Brain pericyte (primary cell): ENCODE measurements at regions not wholly inside any gene's neighbourhood (a gene's known extent, or its start where the extent isn't known, plus 50 kb on each side); places are given as distances from the start of the nearest gene placed in this dataset.
"Not testable (repeated sequence)": the region's sequence is repeated elsewhere in the genome, so short reads cannot be mapped to it uniquely, and the experiment has no call there.

Source experiments
- DNase-seq: peaks from one replicate; pipeline ENCODE4 v3.0.0-alpha.2; 2012; ENCODE audit warnings: low read depth, low spot score

DNA sequence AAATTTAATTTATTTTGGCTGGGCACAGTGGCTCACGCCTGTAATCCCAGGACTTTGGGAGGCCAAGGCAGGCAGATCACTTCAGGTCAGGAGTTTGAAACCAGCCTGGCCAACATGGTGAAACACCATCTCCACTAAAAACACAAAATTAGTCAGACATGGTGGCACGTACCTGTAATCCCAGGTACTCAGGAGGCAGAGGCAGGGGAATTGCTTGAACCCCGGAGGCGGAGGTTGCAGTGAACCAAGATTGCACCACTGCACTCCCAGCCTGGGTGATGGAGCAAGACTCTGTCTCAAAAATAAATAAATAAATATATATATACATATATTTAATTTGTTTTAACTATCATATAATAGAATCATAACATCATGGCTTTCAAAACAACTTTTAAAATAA is 482.1 kb upstream of the AUTS2 start:
- DNase-seq = not testable (repeated sequence)

DNA sequence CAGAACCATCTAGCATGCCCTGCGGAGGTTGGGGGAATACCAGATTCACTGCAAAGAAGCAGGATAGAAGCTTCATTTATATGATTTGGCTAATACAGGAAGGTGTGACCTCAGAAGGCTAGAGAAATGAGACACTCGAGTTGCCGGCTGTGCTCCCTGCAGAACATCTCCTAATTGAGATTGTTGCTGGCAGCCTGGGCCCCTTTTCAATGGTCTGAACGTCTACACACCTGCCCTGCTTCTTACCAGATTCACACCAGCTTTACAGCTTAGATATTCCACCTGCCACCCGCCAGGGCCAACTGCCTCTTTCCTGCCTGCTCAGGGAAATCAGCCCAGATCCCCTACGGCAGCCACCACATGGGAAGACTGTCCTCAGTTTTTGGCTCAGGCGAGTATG is 475.3 kb upstream of the AUTS2 start:
- DNase-seq = no peak

DNA sequence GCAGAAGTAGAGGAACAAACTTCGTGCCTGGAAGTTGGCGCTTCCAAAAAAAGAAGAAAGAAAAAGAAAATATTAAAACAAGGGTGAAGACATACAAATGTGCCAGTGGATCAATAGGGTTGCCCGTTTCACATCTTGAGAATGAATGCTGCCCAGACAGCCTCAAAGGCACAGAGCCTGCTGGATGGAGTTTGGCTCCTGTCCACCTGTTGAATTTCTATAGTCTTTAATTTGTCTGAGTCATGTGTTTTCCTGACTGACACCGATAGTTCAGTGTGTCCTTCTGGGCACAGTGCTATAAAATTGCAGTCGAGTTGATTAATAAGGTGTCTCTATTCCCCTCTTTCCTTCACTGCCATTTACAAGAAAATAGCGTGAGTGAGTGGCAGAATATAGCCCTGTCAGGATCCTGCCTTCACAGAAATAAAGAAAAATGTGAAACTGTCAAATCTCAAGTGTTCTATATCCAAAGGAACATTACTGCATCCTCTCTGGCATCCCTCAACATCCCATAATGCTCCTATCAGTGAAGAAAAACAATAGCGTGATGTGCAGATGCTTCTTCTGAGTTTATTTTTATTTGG is 471.3 kb upstream of the AUTS2 start:
- no peak for DNase-seq

DNA sequence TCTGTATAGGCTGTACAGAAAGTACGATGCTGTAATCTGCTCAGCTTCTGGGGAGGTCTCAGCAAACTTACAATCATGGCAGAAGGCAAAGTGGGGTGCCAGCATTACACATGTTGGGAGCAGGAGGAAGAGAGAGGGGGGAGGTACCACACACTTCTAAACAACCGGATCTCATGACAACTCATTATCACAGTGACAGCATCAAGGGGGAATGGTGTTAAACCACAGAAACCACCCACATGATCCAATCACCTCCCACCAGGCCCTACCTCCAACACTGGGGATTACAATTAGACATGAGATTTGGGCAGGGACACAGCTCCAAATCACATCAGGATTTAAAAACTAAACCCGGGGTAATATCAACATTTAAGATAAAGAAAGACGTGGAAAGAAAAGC is 468.8 kb upstream of the AUTS2 start:
- DNase-seq = no peak

DNA sequence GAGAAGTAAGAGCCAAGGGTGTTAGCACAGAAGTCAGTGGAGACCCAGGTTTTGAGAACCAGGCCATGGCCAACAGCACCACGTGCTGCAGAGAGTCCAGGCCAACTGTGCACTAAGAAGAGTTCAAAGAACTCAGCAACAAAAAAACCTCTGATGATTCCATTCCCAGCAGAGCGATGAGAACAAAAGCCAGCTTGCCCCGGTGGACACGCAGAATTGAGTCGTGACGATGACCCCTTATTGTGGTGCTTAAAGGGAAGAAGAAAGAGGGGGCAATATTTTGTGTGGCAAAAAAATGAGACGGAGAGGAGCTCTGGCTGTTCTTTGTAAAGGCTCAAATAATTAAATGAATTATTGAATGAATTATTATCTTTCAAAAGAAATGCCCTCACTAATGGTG is 468.3 kb upstream of the AUTS2 start:
- DNase-seq = no peak

DNA sequence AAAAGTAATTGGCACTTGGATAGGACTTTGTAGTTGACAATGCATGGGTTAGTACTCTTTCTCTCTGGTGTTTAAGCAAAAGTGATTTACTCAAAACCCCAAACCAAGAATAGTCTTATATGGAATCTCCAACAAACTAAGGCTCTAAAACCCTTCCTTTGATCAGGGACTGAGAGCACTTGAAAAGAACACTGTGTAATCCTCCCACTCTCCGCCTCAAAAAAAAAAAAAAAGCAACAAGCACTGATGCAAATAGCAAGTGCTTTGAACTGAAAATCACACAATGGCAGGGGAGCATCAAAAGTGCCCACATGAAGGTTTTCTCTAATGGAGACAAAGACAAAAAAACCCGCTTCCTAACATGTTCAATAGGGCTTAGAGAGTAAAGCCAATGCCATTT is 467.9 kb upstream of the AUTS2 start:
- DNase-seq = no peak

DNA sequence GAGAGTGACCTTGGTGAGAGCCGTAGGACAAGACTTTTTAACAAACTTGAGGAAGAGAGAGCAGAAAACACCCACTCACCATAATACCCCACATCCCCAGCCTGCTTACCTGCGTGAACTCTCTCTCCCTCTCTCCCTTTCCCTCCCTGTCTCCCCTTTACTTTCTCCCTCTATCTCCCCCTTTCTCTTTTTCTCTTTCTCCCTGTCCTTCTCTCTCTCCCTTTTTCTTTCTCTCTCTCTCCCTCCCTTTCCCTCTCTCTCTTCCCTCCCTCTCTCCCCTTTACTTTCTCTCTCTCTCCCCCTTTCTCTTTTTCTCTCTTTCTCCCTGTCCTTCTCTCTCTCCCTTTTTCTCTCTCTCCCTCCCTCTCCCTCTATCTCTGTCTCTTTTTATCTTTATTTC is 464.0 kb upstream of the AUTS2 start:
- DNase-seq = no peak

DNA sequence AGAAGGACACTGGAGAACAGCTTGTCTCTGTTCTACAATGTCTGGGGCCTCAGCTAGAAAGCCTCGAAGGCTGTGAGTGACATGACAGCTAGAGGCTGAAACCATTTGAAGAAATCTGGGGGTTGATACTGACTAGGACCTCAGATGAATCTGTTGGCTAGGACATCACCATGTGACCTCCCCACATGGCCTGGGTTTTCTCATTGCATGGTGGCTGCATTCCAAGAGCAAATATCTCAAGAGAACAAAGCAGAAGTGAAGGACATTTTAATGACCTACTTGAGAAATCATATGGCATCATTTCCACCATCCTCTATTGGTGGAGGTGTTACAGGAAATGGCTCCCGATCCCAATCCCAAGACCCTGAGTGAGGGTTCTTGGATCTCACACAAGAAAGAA is 450.6 kb upstream of the AUTS2 start:
- DNase-seq = no peak

DNA sequence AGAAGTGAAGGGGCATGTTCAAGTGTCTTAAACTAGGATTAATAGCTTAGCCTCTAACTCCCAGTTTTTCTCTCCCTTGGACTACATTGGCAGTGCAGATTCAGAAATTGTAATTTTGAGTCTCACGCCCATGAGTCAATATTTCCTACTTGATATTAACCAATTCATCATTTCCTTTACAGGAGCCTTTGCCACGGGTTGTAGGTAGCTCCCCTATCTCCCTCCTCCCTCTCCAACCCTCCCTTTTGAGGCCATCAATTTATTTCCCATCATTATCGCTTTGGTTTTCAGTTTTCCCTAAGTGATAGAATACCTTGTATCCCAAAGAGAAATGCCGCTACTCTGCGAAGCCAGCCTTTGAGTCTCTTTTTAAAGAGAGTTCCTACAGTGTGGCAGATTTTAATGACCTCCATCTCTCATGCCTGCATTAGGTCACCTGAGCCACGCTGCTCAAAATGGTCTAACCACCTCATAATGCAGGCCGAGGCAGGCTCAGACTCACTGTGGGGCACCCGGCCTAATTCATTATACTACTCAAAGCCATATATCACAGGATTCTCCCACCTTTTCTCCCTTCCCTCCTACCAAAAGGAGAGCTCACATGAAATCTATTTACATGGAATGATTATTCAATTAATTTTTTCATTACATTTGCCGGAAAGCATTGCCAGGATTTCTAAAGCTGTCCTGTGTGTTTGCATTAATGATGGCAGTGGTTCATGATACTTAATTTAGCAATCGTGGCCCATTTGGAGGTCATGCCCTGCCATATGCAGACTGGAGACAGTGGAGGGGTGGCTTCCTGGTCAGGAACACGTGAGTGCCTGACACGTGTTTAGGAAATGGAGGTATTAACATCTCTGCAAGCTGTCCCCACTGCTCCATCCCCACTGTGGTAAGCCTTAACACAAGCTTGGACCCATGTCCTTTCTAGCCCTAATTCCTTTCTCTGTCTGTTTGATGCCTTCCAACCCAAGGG is 448.2 kb upstream of the AUTS2 start:
- no peak for DNase-seq

DNA sequence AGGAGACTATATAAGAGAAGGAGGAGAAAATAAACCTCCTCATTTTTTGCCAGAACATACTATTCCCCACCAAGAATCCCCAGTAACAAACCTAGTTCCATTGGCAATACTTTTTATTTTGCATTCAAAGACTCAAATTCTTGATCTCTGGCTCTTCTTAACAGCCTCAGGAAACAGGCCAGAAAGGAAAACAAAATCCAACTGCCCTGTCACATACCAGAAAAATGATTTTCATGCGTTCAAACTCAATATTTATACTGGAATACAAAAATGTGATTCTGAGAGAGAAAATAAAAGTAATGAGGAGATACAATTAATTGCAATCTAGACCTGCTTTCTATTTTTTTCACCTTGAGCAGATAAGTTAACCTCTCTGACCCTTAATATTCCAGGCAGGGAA is 435.9 kb upstream of the AUTS2 start:
- DNase-seq = no peak

DNA sequence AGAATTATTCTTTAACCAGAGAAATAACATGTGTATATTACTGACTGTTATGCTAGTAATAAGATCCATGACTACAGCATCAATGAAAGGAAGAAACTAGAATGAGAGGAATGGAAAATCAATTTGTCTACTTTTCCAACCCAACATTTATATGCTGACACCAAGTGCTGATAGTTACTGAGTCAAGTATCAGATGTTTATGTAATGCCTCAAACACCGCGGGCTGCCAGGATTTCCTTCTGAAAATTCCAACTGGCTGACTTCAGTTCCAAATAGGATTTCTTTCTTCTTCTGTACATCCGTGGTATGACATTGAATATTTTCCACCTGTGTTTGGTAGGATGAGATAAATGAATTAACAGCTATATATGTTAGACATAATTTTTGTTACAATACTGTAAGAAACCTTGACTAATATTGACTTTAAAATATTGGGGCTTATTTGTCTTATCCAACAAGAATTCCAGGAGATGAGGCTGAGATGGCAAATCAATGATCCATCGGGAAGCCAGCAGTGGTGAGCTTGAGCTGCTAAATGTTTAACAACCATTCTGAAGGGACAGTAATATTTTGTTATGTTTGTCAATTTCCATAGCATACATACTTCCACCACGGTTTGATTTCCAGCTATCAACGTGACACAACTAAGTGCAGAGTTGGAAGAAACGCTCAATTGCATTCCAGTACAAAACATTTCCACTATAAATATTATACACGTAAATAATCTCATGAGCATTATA is 435.2 kb upstream of the AUTS2 start:
- DNase-seq = no peak

DNA sequence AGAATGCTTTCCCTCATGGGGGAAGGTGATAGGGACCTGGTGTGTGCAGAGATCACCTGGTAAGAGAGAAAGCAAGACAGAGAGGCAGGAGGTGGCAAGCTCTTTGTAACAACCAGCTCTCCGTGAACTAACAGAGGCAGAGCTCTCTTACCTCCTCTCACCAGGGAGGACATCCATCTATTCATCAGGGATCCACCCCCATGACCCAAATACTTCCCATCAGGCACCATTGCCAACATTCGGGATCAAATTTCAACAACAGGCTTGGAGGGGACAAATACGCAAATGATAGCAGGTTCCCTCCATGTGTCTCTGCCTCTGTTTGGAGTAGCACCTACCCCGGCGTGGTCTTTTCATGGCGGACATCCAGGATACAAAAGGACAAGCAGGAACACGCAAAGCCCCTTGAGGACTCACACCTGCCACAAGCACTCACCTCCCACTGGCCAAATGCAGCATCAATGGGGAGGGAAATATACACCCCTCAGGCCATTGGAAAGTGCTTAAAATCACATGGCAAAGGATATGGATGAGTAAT is 431.2 kb upstream of the AUTS2 start:
- DNase-seq = no peak

DNA sequence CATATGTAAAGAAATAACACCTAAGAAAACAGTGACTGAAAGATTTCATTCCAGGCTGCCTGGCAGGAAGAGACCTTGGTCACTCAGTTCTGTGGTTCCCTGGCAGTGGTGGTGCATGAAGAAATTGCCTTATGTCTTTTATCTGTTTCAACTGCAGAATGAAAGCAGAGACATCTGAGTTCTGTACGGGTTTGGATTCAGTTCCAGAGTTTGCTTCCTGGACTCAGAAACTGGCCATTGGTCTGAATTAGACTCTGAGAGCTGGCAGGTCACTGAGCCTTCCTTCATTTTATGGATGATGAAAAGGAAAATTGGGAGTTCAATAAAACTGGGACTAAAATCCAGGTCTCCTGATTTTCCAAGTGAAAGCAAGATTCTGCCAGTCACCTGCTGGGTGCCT is 428.9 kb upstream of the AUTS2 start:
- DNase-seq = no peak

DNA sequence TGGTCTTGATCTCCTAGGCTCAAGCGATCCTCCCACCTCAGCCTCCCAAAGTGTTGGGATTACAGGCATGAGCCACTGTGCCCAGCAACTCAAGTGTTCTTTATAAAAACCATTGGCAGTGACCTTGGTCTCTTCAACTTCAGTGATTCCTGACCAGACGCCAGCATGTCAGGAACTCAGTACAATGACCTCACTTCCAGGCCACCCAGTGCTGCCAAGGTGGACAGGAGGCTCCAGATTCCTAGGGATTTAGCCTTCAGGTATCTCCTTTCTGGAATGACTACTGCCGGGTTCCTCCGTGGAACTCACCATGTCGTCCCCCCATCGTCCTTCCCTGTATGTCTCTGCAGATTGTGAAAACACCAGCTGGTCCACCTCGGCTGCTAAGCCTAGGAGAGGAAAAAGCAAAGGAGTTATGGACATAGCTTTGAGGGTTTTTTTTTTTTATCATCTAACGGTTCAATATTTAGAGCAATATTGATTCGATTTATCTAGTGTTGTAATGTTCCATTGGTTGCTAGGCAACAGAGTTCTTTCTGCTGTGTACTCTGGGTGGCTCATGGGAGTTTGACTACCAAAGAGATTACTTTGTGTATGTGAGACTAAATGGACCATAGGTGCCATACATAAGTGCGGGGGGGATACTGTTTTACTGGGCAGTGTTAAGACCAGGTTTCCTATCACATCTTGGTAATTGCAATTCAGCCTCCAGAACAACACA is 425.8 kb upstream of the AUTS2 start:
- DNase-seq = no peak

DNA sequence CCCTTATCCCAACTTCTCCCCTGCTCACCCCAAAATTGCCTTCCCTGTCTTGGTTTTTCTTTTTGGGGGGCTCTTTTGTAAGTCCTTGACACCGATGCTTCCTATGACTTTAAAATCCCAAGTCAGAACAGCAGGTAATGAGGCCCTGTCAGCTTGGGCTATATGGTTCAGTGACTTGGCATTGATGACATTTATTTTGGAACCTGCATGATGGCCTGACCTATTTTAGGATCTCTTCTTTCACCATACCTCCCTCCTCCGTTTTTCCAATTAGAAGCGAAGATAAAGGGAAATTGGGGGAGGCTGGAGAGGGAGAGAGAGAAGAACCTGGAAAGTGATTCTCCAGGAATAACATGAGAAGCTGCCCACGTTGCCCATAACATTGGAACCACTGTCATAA is 424.9 kb upstream of the AUTS2 start:
- DNase-seq = no peak

DNA sequence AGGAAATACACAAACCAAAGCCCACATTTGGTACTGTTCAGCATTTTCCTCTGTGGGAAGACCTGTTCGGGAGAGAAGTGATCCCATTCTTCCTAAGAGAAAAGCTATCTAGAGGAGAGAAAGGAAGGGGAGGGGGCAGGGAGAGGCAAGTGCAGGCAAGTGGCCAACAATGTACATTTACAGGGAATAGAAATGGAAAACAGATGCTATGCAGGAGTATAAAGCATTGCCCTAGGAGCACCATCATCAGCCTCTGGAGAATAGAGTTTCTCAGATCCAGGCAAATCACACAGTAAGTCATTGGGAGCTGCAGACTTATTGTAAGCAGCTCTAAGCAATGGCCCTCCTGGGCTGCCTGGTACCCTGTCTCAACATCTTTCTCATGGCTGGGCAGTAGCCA is 424.4 kb upstream of the AUTS2 start:
- no peak for DNase-seq

DNA sequence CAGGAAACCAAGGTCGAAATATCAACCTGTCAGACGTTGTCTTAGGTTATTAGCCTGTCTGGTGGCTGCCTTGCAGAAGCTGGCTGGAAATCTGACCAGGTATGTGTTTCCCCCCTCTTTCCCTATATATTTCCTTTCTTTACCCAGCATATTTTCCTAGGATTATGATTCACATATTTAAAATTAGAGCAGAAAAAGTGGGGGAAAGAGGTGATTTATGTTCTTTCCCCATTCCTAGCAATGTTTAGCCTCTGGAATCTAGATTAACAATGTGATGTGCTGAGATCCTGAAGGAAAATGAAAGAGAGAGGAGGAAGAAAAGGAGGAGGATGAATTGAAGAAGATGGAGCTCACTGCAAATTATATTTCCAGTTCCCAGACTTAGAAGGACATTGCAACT is 421.4 kb upstream of the AUTS2 start:
- DNase-seq = no peak

DNA sequence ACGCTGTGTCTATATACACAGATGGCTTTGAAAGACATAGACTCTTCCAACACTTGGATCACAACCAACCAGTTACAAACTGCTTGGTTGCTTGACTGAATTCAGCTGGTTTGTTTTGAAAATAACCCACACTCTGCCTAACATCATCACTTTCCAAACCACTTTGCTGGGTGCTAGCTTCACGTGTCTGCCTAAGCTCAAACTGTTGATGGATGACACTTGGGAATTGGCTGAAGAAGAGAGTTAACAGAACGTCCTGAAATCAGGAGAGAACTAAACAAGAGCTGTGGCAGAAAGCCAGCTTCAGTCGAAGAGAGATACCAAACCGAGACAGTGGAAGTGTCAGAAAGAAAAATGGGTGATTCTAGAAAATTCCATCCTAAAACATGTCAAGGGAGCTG is 420.8 kb upstream of the AUTS2 start:
- DNase-seq = no peak

DNA sequence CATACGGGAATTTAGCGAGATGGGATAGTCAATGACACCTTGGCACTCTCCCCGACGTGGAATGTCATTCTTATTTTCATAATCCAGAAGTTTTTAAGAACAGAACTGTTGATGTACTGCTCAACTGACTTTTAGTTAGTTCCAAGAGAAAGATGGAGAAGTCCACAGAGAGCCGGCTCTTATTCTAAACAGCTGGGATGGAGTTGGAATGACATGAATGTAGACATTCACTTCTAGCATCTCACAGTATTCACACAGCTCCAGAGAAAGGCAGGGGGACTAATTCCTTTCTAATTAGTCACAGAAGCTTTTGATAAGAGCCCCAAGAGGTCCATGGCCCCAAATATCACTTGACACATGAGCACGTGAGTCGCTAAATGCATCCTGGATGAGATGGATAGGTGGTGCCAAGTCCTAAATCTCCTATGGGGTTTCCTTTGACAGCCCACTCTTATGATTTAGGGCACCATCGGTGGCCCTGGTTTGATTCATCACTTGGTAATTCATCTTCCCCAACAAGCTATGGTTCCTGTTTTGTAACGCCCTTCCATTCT is 420.3 kb upstream of the AUTS2 start:
- DNase-seq = no peak

DNA sequence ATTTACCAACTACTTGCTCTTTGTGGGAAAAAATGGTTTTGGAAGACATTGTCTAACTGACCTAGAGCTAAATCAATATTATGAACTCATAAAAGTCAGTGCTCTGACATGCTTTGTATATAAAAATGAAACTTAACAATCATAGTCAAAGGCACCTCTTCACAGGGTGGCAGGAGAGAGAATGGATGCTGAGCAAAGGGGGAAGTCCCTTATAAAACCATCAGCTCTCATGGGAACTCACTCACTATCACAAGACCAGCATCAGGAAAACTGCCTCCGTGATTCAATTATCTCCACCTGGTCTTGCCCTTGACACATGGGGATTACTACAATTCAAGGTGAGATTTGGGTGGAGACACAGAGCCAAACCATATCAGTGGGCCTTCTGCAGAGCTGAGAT is 417.6 kb upstream of the AUTS2 start:
- no peak for DNase-seq
